Neural progenitor cell (in vitro differentiated cells): ENCODE measurements at regions not wholly inside any gene's neighbourhood (a gene's known extent, or its start where the extent isn't known, plus 50 kb on each side); places are given as distances from the start of the nearest gene placed in this dataset.

ENCODE experiments used
- EZH2 ChIP-seq: fragments of 200-600 bp; sonication (generic); IDR thresholded peaks from 2 replicates; pipeline ENCODE4 v1.6.1; 2017; ENCODE audit warnings: antibody characterized with exemption, mild to moderate bottlenecking, moderate library complexity
- TF ChIP-seq, protein P1 (sequence below): fragments of 200-600 bp; sonication (generic); IDR thresholded peaks from 2 replicates; pipeline ENCODE4 v1.5.1; 2017; ENCODE audit warnings: antibody characterized with exemption, mild to moderate bottlenecking

DNA sequence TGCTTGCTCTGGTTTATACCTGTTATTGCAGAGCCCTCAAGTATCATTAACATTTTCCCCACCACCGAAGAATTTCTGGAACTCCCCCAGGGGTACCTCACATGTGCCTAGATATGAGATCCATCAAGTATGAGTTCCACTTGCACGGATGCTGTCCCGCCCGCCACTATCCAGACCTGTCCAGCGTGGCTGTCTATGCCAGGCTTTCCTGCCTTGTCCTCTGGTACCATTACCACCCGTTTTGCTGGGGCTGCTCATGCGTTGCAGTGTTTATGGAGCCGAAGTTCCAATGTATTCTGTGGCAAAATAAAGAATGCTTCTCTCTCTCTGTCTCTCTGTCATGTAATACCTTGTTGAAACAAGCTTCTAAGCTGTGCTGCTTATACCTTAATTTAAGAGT, 543.5 kb upstream of the PTBP2 start:
- TF ChIP-seq, protein P1, sequence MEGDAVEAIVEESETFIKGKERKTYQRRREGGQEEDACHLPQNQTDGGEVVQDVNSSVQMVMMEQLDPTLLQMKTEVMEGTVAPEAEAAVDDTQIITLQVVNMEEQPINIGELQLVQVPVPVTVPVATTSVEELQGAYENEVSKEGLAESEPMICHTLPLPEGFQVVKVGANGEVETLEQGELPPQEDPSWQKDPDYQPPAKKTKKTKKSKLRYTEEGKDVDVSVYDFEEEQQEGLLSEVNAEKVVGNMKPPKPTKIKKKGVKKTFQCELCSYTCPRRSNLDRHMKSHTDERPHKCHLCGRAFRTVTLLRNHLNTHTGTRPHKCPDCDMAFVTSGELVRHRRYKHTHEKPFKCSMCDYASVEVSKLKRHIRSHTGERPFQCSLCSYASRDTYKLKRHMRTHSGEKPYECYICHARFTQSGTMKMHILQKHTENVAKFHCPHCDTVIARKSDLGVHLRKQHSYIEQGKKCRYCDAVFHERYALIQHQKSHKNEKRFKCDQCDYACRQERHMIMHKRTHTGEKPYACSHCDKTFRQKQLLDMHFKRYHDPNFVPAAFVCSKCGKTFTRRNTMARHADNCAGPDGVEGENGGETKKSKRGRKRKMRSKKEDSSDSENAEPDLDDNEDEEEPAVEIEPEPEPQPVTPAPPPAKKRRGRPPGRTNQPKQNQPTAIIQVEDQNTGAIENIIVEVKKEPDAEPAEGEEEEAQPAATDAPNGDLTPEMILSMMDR = no peak
- TF ChIP-seq EZH2 = no peak
